GM19438 (cell line): ENCODE measurements at regions not wholly inside any gene's neighbourhood (a gene's known extent, or its start where the extent isn't known, plus 50 kb on each side); places are given as distances from the start of the nearest gene placed in this dataset.
"Not testable (repeated sequence)": the region's sequence is repeated elsewhere in the genome, so short reads cannot be mapped to it uniquely, and the experiment has no call there.

Experiments used
- ATAC-seq: cut with Tn5 transposase; IDR thresholded peaks from one replicate; pipeline ENCODE4 v1.9.1; 2021; ENCODE audit warnings: low read depth; ENCODE audit not compliant: unreplicated experiment

DNA sequence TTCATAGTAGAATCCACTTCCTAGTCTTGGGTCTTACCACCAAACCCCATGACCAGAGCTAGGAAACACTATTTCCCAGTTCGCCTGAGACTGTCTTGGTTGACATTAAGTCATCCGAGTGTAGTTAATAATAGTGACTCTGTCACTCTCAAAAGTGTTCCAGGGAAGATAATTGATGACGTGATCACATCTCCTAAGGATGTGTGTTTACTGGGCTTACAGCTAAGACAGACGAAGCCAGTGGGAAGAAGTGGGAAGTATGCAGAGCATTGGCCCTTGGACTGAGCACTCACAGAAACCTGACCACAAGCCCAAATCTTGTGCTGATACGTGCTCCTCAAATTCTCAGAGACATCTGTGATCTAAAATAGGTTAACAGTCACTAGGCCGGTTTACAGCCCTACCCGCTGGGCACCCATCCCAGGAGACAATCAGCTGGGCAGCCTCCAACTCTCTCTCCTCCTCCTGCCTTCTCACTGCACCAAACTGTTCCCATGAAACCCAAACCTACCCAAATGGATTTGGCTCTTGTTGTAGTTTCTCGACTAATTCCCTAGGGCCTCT is 316.6 kb downstream of the TLE1 start:
- ATAC-seq, result no peak

DNA sequence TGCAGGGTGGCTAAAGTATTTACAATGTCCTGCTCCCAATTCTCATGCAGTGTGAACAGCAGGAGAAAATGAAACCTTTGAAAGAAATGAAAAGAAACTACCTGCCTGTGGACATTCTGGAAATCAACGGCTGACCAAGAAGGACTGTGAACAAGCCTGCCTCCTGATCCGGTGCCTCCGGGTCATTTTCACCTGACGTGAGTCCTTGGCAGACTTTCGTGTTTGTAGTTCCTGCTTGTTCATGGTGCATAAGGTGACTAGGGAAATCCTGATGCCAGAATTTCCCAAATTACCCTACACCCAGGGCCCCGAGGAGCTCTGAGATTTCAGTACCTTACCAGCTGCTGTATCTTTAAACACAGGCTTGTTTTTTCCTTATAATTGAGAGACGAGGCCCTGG is 317.5 kb downstream of the TLE1 start:
- no peak for ATAC-seq

DNA sequence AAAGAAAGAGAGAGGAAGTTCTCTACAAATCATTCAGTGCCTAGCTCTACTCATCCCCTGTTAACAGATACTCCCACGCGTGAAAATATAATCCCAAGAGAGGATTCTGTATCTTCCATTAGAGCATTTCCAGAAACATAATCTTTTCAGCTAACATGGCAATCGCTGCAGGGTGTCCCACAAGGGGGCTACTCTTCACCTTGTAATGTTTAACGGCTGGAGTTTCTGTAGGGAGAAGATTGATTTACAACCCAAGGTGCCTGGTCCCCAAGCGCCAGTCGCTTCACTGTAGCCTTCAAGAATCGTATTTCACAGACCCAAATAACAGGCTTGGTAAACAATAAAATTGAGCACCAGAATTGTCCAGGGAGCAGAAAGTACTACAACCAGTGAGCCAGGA is 318.7 kb downstream of the TLE1 start:
- ATAC-seq, result no peak

- ATAC-seq, result no peak
Measured at GRCh38 chr9:81370096-81370495, 319.3 kb downstream of the TLE1 start.

DNA sequence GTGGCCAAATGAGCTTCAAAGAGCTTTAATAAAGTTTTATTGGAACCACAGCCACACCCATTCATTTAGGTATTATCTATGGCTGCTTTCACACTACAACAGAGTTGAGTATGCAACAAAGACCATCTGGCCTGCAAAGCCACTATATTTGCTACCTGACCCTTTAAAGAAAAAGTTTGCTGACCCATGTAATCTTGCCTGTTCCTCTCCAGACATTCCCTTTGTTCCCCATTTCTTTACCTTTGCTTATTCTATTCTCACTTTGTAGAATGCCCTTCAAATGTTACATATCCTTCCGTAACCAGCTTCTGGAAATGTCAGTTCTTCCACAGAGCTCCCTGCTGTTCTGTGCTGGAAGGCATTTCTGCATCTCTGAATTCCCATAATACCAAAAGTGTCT is 320.2 kb downstream of the TLE1 start:
- no peak for ATAC-seq

- ATAC-seq, result no peak
Measured at GRCh38 chr9:81363916-81364480, 325.3 kb downstream of the TLE1 start.

GRCh38 chr9:81361296-81361695 is 328.1 kb downstream of the TLE1 start:
- no peak for ATAC-seq

DNA sequence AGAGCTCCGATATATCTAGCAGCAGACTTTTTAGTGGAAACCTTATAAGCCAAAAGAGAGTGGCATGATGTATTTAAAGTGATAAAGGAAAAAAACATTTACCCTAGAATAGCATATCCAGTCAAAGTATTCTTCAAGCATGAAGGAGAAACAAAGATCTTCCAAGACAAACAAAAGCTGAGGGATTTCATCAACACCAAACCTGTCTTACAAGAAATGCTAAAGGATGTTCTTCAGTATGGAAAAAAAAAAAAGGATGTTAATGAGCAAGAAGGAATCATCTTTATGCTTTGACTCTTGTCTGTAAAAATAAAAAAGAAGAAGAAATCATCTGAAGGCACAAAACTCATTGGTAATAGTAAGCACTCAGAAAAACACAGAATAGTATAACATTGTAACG is 338.2 kb downstream of the TLE1 start:
- ATAC-seq, result no peak

GRCh38 chr9:81344366-81344765 is 345.0 kb downstream of the TLE1 start:
- ATAC-seq, result no peak

GRCh38 chr9:81335879-81336421 is 353.4 kb downstream of the TLE1 start:
- ATAC-seq, result no peak

- ATAC-seq, result no peak
Measured at GRCh38 chr9:81321551-81321950, 367.8 kb downstream of the TLE1 start.

GRCh38 chr9:81320909-81321482 is 368.4 kb downstream of the TLE1 start:
- no peak for ATAC-seq

GRCh38 chr9:81318571-81318970 is 370.8 kb downstream of the TLE1 start:
- no peak for ATAC-seq

- ATAC-seq, result no peak
Measured at GRCh38 chr9:81317939-81318338, 371.4 kb downstream of the TLE1 start.

DNA sequence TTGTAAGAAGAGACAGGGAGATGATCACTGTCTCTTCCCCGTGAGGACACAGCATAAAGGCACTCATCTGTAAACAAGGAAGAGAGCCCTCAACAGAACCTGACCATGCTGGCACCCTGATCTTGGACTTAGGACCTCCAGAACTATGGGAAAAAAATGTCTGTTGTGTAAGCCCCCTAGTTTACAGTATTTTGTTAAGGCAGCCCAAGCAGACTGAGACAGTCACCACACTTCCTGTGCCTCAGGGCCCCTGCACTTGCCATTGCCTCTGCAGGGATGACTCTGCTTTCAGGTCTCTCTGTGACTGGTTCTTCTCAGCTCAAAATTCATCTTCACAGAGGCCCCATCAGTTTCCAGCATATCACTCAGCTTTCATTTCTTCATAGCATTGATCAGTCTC is 372.1 kb downstream of the TLE1 start:
- ATAC-seq, result no peak

GRCh38 chr9:81314490-81314889 is 374.9 kb downstream of the TLE1 start:
- ATAC-seq, result no peak

DNA sequence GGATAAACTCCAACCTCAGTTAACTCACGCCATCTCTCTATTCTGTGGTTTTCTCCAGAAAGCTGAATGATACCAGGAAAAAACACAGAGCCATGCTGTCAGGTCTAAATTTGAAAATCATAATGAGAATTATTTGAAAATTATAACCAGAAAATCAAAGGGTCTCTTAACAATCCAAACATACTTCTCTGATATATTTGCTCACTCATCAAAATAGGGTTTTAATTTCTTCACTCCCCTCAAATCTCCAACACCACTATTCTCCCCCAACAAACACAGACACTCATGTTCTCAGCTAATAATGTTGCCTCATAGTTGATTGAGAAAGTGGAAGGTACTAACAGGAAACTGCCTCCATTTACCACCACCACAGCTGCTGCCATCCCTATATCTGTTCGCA is 375.5 kb downstream of the TLE1 start:
- ATAC-seq, result no peak

- ATAC-seq, result no peak
Measured at GRCh38 chr9:81312346-81312745, 377.0 kb downstream of the TLE1 start.

DNA sequence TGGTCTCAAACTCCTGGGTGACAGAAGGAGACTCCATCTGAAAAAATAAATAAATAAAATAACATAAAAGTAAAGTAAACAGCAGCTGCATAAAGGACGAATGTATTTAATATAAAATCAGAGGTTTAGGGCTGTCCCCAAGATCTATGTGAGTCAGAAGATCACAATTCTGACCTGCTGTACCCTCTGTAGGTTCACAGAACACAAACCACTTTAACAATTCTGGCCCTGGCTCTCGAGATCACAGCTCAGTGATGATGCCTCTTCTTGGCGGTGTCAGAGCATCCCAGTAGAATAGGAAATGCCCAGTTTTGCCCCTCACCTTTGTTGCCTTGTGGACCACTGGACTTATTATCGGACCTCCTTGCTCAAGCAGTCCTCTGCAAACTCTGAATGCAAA is 380.9 kb downstream of the TLE1 start:
- no peak for ATAC-seq

- ATAC-seq, result not testable (repeated sequence)
Measured at GRCh38 chr9:81307791-81308190, 381.6 kb downstream of the TLE1 start.

- no peak for ATAC-seq
Measured at GRCh38 chr9:81305561-81306182, 383.7 kb downstream of the TLE1 start.

GRCh38 chr9:81303658-81304057 is 385.7 kb downstream of the TLE1 start:
- ATAC-seq, result no peak
